Endothelial cell of hepatic sinusoid (primary cell): ENCODE measurements at regions not wholly inside any gene's neighbourhood (a gene's known extent, or its start where the extent isn't known, plus 50 kb on each side); places are given as distances from the start of the nearest gene placed in this dataset.

Experiments
- in situ Hi-C: cut with HindIII; loops from 2 replicates; pipeline ENCODE4 v1.10.0; 2017; ENCODE audit warnings: low sequenced_read_pairs

- in situ Hi-C loops = no loop called here
These were observed 771.7 kb downstream of the TBC1D22A start for GRCh38 chr22:47533961-47534803.

GRCh38 chr22:47517062-47517461, 754.6 kb downstream of the TBC1D22A start:
- in situ Hi-C loops = no loop called here

DNA sequence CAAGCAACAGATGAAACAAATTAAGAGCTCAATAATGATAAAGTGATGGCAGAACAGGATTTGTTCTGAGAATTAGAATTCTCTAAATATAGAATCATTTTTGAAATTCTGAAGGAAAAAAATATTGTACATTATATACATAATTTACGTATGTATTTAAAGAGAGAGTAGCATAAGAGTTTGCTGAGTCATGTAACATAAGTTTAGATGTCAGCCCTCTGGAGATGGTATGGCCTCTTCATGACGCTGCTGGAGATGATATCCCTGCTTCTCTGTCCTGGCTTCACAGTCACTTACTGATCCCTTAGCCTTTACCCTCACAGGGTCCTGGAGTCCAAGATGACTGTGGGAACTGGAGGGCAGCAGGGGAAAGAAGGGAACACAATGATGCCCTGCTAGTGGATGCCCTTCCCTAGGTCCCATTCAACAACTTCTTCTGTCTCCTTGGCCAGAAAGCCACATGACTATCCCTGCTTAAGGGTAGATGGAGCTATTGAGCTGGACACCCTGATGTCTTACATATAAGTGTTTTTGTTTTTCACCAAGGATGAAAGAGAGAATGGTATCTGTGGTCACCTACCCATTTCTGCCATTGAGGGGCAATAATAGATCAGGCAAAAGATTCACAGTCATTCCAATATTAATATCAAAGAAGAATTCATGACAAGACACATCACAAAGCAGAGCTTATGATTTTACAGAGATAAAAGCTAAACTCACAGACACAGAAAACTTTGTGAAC, 753.1 kb downstream of the TBC1D22A start:
- in situ Hi-C loops = no loop called here

DNA sequence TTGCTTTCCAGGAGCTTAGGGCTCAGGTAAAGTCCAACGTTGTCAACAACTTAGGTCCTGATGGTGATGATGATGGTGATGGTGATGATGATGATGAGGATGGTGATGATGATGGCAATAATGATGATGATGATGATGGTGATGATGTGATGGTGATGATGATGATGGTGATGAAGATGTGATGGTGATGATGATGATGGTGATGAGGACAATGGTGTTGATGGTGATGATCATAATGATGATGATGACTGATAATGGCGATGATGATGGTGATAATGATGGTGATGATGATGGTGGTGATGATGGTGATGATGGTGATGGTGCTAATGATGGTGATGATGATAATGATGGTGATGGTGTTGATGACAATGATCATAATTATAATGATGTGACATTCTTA, 750.2 kb downstream of the TBC1D22A start:
- in situ Hi-C loops = no loop called here

GRCh38 chr22:47504962-47505361, 742.5 kb downstream of the TBC1D22A start:
- in situ Hi-C loops = loop anchor here (5.0 kb wide), 1 partner anchor 78 kb away; no protein-coding TSS in a partner anchor

DNA sequence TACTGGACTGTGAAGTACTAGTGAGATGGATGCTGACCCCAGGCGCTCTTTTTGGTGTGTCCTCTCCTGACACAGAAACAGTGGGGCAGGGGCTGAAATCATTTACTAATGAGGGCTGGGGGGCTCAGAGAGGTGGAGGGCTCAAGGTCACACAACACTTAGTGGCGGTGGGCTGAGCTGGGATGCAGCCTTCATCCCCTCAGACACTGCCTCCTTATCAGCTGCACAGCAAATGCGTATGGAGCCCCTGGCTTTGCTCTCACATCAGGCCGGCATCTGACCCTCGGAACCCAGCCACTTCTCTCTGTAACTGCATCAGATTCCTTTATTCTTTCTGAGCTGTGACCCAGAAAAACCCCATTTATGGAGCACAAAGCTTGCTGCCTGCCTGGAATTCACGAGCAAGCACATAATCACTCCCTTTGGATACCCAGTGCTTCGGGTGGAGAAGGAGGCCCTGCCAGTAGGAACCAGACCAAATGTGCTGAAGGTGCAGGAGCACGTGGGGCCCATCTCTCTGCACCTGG, 736.6 kb downstream of the TBC1D22A start:
- in situ Hi-C loops = no loop called here

GRCh38 chr22:47497666-47498065, 735.2 kb downstream of the TBC1D22A start:
- in situ Hi-C loops = no loop called here

GRCh38 chr22:47495110-47495509, 732.7 kb downstream of the TBC1D22A start:
- in situ Hi-C loops = no loop called here

GRCh38 chr22:47488131-47488530, 725.7 kb downstream of the TBC1D22A start:
- in situ Hi-C loops = loop anchor here (5.0 kb wide), 1 partner anchor 51 kb away; no protein-coding TSS in a partner anchor

GRCh38 chr22:47486569-47487312, 724.3 kb downstream of the TBC1D22A start:
- in situ Hi-C loops = loop anchor here (5.0 kb wide), 1 partner anchor 49 kb away; no protein-coding TSS in a partner anchor

GRCh38 chr22:47484960-47485569, 722.6 kb downstream of the TBC1D22A start:
- in situ Hi-C loops = loop anchor here (5.0 kb wide), 1 partner anchor 48 kb away; no protein-coding TSS in a partner anchor

DNA sequence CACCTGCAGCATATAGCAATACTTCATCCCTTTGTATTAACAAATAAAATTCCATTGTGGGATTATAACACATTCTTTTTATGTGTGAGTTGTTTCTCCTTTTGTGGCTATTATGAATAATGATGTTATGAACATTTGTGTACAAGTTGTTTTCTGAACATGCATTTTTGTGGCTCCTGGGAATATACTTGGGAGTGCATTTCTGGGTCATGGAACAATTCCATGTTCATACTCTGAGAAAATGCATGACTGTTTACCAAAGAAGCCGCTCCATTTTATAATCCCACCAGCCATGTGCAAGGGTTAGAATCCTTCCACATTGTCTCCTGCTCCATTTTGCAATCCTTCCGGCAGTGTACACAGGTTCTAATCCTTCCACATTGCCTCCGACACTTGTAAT, 713.8 kb downstream of the TBC1D22A start:
- in situ Hi-C loops = no loop called here

DNA sequence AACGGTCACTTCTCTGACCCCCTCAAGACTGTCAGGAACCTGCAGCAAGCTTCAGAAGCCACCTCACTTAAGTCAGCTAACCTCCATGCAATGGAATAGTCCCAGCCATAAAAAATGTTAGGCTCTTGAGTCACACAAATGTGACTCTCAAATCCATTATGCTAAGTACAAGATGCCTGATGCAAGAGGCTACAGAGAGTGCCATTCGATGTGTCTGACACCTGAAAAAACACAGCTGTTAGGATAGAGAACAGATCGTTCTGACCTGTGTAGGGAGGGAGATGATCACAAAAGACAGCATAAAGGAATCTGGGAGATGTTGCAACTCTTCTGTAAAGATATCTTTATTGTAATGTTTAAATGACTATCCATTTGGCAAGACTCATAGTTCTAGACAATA, 712.4 kb downstream of the TBC1D22A start:
- in situ Hi-C loops = no loop called here

- in situ Hi-C loops = no loop called here
These were observed 712.0 kb downstream of the TBC1D22A start for GRCh38 chr22:47474464-47474863.

GRCh38 chr22:47472636-47473035, 710.2 kb downstream of the TBC1D22A start:
- in situ Hi-C loops = no loop called here

- in situ Hi-C loops = no loop called here
These were observed 709.0 kb downstream of the TBC1D22A start for GRCh38 chr22:47471406-47471805.

DNA sequence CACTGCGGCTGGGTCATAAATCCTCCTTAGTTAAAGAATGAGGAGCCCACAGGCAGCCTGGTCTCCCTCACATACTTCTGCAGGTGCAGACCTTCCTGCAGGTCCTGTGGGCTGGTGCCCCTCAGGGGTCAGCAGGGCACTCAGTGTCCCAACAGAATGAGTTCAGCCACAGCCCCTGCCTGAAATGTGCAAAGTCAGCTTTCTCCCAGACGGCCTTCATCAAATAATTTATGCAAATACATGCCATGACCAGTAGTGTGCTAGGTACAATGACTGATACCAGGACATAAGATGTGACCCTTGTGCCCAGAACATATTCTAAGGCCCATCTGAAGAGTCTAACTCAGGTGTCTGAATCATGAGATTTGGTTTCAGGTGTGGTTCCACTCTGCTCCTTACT, 703.4 kb downstream of the TBC1D22A start:
- in situ Hi-C loops = no loop called here

- in situ Hi-C loops = no loop called here
These were observed 702.8 kb downstream of the TBC1D22A start for GRCh38 chr22:47465222-47465621.

DNA sequence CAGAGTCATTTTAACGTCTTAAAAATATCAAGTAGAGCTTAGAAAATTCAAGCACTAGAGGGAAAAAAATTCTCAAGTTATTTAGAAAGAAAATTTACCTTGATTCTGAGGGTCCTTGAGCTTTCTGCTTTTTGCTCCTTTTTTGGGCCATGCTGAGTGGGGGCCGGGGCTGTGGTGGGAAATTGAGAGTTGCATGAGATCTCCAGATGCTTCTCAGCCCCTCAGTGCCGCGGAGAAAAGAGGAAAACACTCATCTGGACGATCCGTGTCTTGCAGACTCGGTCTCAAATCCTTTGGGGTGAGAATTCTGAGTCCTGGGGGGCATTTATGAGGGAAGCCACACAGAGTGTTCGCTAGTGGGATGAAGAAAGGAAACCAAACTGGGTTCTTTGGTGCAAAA, 700.8 kb downstream of the TBC1D22A start:
- in situ Hi-C loops = no loop called here

GRCh38 chr22:47460861-47461260, 698.4 kb downstream of the TBC1D22A start:
- in situ Hi-C loops = no loop called here
